Ureter (tissue), 1 donor: ENCODE measurements at regions not wholly inside any gene's neighbourhood (a gene's known extent, or its start where the extent isn't known, plus 50 kb on each side); places are given as distances from the start of the nearest gene placed in this dataset.

ENCODE experiments used
- DNase-seq: peaks from one replicate; pipeline ENCODE4 v3.0.0-alpha.2; 2020; ENCODE audit warnings: low spot score
- donor health status: DM: yes; HTN: yes; CAD: no.

- DNase-seq, result peak; percentile 29
Observed at GRCh38 chr2:861655-862354, 88.8 kb upstream of the SNTG2 start.

- peak; percentile 22 for DNase-seq
Observed at GRCh38 chr2:860259-860855, 90.3 kb upstream of the SNTG2 start.

- DNase-seq, result peak; percentile 29
Observed at GRCh38 chr2:858646-859045, 92.0 kb upstream of the SNTG2 start.

GRCh38 chr2:857937-858336 is 92.7 kb upstream of the SNTG2 start:
- DNase-seq, result peak; percentile 29

GRCh38 chr2:857081-857480 is 93.6 kb upstream of the SNTG2 start:
- peak; percentile 27 for DNase-seq

GRCh38 chr2:856456-856855 is 94.2 kb upstream of the SNTG2 start:
- DNase-seq, result no peak

GRCh38 chr2:856041-856440 is 94.6 kb upstream of the SNTG2 start:
- no peak for DNase-seq

GRCh38 chr2:855177-855576 is 95.5 kb upstream of the SNTG2 start:
- no peak for DNase-seq

- DNase-seq, result peak; percentile 42
Observed at GRCh38 chr2:854460-854859, 96.2 kb upstream of the SNTG2 start.

GRCh38 chr2:853203-853870 is 97.3 kb upstream of the SNTG2 start:
- no peak for DNase-seq

GRCh38 chr2:852168-852567 is 98.5 kb upstream of the SNTG2 start:
- no peak for DNase-seq

GRCh38 chr2:851680-852079 is 99.0 kb upstream of the SNTG2 start:
- DNase-seq, result no peak

- DNase-seq, result no peak
Observed at GRCh38 chr2:851078-851477, 99.6 kb upstream of the SNTG2 start.

- DNase-seq, result no peak
Observed at GRCh38 chr2:850429-850828, 100.2 kb upstream of the SNTG2 start.

GRCh38 chr2:848099-848498 is 102.5 kb upstream of the SNTG2 start:
- DNase-seq, result no peak

GRCh38 chr2:847669-848068 is 103.0 kb upstream of the SNTG2 start:
- no peak for DNase-seq

GRCh38 chr2:844715-845114 is 105.9 kb upstream of the SNTG2 start:
- no peak for DNase-seq

GRCh38 chr2:842151-842803 is 108.4 kb upstream of the SNTG2 start:
- DNase-seq, result no peak

- DNase-seq, result no peak
Observed at GRCh38 chr2:841036-841435, 109.6 kb upstream of the SNTG2 start.

GRCh38 chr2:834233-834632 is 116.4 kb upstream of the SNTG2 start:
- no peak for DNase-seq

- DNase-seq, result no peak
Observed at GRCh38 chr2:833180-833579, 117.5 kb upstream of the SNTG2 start.

GRCh38 chr2:832635-833034 is 118.0 kb upstream of the SNTG2 start:
- DNase-seq, result no peak

- DNase-seq, result no peak
Observed at GRCh38 chr2:831622-832021, 119.0 kb upstream of the SNTG2 start.
